ENCODE measurements at regions not wholly inside any gene's neighbourhood (a gene's known extent, or its start where the extent isn't known, plus 50 kb on each side); places are given as distances from the start of the nearest gene placed in this dataset.

DNA sequence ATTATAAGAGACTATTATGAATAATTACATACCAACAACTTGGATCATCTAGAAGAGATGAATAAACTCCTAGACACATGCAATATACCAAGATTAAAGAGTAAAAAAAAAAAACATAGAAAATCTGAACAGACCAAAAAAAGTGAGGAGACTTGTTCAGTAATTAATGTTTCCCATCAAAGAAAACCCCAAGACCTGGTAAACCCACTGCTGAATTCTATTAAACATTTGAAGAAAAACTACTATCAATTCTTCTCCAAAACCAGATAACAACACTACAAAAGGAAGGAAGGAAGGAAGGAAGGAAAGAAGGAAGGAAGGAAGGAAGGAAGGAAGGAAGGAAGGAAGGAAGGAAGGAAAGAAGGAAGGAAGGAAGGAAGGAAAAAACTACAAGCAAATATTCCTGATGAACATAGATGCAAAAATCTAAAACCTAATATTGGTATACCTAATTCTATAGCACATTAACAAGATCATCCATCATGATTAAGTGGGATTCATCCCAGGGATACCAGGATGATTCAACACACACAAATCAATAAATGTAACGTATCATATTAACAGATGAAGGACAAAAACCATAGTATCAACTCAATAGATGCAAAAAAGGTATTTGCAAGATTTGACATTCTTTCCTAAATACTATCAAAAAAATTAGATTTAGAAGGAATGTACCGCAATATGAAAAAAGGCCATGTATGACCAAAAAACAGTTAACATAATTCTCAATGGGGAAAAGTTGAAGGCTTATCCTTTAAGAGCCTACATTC, 445.5 kb downstream of the KCNH5 start:
- DNase-seq = no peak

DNA sequence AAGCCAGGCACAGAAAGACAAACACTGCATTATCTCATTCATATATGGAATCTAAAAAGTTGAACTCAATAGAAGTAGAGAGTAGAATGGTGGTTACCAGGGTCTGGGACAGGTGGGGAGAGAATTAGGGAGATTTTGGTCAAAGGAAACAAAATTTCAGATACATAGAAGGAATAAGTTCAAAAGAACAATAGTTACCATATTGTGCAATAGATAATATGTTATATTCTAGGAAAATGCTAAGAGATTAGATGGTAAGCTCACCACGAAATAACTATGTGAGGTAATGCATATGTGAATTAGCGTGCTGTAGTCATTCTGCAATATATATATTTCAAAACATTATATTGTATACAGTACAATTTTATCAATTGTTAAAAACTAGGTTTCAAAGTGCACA, 442.5 kb downstream of the KCNH5 start:
- DNase-seq = no peak

DNA sequence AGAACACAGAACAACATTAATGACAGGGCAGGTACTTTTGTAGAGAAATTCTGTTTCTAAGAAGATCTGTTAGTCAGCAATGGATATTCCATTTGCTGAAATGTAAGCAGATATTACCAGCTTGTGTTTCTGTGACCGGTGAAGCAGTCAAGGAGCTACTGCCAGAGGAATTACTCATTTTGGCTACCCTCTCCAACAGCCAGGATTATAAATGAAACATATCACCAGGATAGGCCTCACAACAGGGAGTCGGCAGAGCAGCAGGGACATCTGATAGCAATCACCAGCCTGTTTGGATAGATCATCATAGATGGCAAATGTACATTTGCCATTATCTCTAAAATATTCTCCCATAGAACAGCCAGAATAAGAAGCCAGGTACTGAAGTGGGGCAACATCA, 440.7 kb downstream of the KCNH5 start:
- no peak for DNase-seq

DNA sequence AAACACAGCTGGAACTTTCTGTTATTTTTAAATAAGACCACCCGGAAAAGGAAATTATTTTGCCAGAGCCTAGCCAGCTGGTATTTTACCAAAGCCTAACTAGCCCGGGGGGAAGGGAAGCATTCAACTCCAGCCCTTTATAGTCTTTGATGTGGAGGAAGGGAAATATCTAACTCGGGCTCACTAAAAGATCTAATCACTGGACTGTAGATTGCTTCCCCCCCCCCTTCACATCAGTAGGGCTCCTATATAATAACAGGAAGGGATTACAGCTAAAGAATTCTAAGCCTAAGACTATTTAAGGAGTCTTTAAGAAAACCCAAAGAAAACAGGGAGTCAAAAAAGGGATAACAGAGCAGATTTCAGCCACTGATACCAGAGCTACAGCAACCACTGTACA, 431.1 kb downstream of the KCNH5 start:
- DNase-seq = no peak

DNA sequence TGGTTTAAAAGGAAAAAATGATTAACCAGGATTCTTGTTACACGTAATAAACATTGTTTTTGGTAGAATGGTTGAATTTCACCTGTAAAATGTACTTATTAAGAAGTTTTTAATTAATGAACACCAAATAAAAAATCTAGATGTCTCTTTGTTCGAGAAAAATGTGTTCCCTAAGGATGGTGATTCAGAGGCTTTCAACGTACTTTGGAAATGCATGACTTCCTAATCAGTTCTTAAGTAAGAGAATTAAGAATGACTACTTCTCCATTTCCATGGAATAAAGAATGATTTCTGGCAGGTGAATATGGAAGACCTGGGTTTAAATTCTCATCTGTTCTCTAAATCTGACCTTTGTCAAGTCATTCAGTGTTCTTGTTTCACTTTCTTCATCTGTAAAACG, 428.6 kb downstream of the KCNH5 start:
- no peak for DNase-seq

DNA sequence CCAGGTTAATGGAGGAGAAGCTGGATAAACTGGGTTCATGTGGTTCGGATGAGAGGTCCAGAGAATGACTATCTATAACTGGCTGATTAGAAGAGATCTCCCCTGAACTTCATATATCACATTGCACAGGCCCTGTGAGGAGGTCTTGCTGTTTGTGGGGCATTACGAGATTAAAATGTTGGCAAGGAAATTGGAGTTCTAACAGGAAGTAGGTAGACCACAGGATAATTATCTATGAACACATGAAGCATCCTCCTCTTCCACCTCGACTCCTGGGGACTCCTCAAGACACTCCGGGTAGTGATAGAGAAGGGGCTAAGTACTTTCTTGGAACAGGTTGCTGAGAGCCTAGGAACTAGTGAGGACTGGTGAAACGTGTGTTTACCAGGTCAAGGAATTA, 418.8 kb downstream of the KCNH5 start:
- no peak for DNase-seq

DNA sequence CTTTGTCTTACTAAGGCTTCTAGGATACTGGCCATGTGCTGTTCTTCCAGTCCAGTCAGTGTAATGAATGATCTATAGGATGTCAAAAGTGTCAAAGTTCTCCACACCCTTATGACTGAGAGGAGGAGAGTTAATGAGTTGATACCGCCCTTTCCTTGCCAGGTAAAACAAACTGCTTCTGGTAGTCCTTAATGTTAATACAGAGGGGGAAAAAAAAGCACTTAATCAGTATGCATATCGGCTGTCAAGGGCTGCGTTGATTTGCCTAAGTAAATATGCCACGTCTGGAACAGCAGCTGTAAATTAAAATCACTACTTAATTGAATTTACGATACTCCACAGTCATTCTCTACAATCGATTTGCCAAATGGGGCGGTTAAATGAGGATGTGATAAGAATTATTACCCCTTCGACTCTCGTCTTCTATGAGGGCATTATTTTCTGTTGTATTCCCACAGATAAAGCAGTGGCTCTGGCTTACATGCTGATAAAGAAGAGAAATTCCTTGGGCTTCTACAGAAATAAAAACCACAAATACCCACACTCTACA, 416.0 kb downstream of the KCNH5 start:
- no peak for DNase-seq

DNA sequence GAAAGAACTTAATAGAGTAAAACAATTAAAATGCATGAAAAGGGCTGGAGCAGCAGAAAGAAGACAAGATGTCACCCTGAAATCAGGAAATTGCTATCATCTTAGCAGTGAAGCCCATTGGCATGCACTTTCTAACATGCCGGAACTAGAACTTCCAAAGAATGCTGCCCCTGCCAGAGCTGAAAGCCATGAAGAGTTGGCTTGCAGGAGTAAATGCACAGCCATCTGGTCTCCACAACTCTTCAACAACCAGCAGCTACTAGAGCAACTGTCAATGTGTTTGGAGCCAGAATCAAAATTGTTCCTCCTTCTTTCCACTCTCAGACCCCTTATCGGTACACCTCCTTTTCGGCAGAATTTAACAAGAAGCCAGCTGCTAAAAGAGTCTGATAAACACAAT, 414.1 kb downstream of the KCNH5 start:
- DNase-seq = no peak

DNA sequence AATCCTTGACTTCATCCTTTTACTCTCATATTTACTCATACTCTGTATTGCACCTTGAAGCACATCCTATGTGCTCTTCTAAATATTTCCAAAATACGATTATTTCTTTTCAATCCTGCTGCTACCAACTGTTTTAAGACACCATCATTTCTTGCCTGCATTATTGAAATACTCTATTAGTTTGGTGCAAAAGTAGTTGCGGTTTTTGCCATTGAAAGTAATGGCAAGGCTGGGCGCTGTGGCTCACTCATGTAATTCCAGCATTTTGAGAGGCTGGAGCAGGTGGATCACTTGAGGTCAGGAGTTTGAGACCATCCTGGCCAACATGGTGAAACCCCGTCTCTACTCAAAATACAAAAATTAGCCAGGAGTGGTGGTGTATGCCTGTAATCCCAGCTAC, 412.5 kb downstream of the KCNH5 start:
- no peak for DNase-seq

DNA sequence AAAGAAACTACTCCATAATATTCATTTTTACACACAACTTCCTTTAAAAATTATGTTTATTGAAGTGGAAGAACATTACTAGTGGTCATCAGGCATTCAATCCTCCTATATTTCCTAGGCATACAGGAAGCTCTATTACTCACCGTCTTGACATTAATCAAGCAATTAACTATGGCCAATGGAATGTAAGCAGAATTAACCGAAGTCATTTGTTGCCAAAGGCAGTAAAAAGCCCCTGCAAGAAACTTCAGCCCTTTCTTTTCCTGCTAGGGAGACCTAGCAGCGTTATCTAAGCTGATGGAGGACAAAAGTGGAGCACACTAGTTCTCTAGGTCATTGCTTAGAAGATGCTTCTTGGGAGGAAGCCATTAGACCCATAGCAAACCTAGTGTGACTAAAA, 399.6 kb downstream of the KCNH5 start:
- DNase-seq = no peak

Data from DMS153 (cell line).